ENCODE measurements at regions not wholly inside any gene's neighbourhood (a gene's known extent, or its start where the extent isn't known, plus 50 kb on each side); places are given as distances from the start of the nearest gene placed in this dataset.

GRCh38 chr17:73711916-73712315, 67.7 kb upstream of the SDK2 start:
- Mint-ChIP-seq H3K36me3 (ENCODE audit: low read depth) (no peaks in the 10 kb centered on the region), H3K4me3 (no peak overlapping the region), H3K4me1 (peaks cover 9% of the 10 kb centered on the region), H3K27me3 (peaks cover 11% of the 10 kb centered on the region), H3K9me3 (no peaks in the 10 kb centered on the region), H3K27ac (no peak overlapping the region)
- ChIA-PET POLR2A (interaction anchor here (1.0 kb wide), 1 partner anchor 8 kb away, joined by 4 read pairs; no protein-coding TSS in a partner anchor), CTCF (interaction anchor here (0.8 to 5.7 kb wide), 3 partner anchors 11 to 290 kb away, joined by 4 to 54 read pairs (median 13); no protein-coding TSS in a partner anchor)
- DNase-seq, result no peak

GRCh38 chr17:73713136-73713535, 68.9 kb upstream of the SDK2 start:
- no peaks in the 10 kb centered on the region for H3K9me3 Mint-ChIP-seq
- peaks cover 9% of the 10 kb centered on the region for H3K4me1 Mint-ChIP-seq
- H3K4me3 Mint-ChIP-seq, result no peak overlapping the region
- no peak overlapping the region for H3K27ac Mint-ChIP-seq
- H3K27me3 Mint-ChIP-seq, result peaks cover 9% of the 10 kb centered on the region
- ChIA-PET CTCF (no interaction called here), POLR2A (no interaction called here)
- DNase-seq, result no peak
- no peaks in the 10 kb centered on the region for H3K36me3 Mint-ChIP-seq (ENCODE audit: low read depth)

- no peak overlapping the region for H3K4me3 Mint-ChIP-seq
Observed at GRCh38 chr17:73715769-73716168, 71.5 kb upstream of the SDK2 start.

DNA sequence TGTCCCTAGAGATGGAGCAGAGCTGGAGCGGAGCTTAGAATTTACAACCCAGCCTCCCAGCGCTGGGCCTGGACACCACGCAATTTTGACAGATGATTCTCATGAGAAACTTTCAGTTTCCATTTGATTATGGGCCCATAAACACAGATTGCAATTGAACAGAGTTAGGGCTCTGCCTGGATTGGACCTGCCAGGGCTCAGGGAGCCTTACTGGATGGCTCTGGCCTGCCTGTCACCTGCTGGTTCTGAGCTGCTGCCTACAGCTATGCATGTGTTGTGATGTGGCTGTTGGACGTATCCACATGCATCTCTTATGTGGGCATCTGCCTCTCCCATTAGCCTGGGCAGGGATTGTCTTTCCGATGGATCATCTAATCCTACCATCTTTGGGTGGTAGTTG, 73.4 kb upstream of the SDK2 start:
- Mint-ChIP-seq H3K4me1 (peaks cover 32% of the 10 kb centered on the region), H3K4me3 (no peak overlapping the region), H3K9me3 (no peaks in the 10 kb centered on the region), H3K27ac (no peak overlapping the region), H3K36me3 (ENCODE audit: low read depth) (peaks cover 3% of the 10 kb centered on the region), H3K27me3 (peaks cover 4% of the 10 kb centered on the region)
- no peak for DNase-seq
- CTCF ChIA-PET, result no interaction called here
- POLR2A ChIA-PET, result no interaction called here

More at GRCh38 chr17:73715769-73716168, 71.5 kb upstream of the SDK2 start:
- DNase-seq, result no peak
- H3K4me1 Mint-ChIP-seq, result peaks cover 23% of the 10 kb centered on the region
- ChIA-PET CTCF (no interaction called here), POLR2A (no interaction called here)
- H3K27me3 Mint-ChIP-seq, result peaks cover 4% of the 10 kb centered on the region
- no peaks in the 10 kb centered on the region for H3K9me3 Mint-ChIP-seq
- no peaks in the 10 kb centered on the region for H3K36me3 Mint-ChIP-seq (ENCODE audit: low read depth)
- no peak overlapping the region for H3K27ac Mint-ChIP-seq

DNA sequence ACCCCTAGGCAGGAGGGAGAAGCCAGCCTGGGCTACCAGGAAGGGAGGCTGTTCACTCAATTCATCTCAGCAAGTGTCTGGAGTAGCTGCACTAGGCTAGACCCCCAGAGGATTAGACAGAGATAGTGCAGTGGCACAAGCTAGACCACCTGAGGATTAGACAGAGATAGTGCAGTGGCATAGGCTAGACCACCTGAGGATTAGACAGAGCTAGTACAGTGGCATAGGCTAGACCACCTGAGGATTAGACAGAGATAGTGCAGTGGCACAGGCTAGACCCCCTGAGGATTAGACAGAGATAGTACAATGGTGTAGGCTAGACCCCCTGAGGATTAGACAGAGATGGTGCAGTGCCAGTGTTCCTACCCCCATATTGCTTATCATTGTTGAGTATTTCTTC, 74.1 kb upstream of the SDK2 start:
- no peak overlapping the region for H3K27ac Mint-ChIP-seq
- peaks cover 3% of the 10 kb centered on the region for H3K27me3 Mint-ChIP-seq
- ChIA-PET POLR2A (no interaction called here), CTCF (no interaction called here)
- H3K9me3 Mint-ChIP-seq, result no peaks in the 10 kb centered on the region
- DNase-seq, result no peak
- peaks cover 37% of the 10 kb centered on the region for H3K4me1 Mint-ChIP-seq
- no peak overlapping the region for H3K4me3 Mint-ChIP-seq
- peaks cover 3% of the 10 kb centered on the region for H3K36me3 Mint-ChIP-seq (ENCODE audit: low read depth)

DNA sequence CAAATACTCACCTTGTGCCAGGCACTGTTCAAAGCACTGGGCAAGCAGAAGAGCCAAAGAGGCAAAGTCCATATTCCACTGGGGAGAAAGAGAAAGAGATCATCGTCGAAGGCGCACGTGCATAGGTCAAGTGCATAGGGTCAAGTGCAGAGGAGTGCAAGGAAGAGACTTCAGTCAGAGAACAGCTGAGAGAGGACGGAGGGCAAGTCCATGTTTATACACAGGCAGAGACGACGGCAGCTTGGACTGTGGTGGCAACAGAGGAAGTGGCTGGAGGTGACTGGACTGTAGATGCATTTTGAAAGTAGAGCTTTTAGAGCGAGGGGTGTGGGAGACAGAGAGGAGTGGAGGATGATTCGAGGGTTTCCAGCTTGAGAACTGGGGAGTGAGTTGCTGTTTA, 74.7 kb upstream of the SDK2 start:
- ChIA-PET POLR2A (no interaction called here), CTCF (no interaction called here)
- no peak for DNase-seq
- H3K27me3 Mint-ChIP-seq, result peaks cover 2% of the 10 kb centered on the region
- no peak overlapping the region for H3K27ac Mint-ChIP-seq
- H3K36me3 Mint-ChIP-seq (ENCODE audit: low read depth), result peaks cover 3% of the 10 kb centered on the region
- H3K4me1 Mint-ChIP-seq, result peaks cover 37% of the 10 kb centered on the region
- no peaks in the 10 kb centered on the region for H3K9me3 Mint-ChIP-seq
- H3K4me3 Mint-ChIP-seq, result no peak overlapping the region

DNA sequence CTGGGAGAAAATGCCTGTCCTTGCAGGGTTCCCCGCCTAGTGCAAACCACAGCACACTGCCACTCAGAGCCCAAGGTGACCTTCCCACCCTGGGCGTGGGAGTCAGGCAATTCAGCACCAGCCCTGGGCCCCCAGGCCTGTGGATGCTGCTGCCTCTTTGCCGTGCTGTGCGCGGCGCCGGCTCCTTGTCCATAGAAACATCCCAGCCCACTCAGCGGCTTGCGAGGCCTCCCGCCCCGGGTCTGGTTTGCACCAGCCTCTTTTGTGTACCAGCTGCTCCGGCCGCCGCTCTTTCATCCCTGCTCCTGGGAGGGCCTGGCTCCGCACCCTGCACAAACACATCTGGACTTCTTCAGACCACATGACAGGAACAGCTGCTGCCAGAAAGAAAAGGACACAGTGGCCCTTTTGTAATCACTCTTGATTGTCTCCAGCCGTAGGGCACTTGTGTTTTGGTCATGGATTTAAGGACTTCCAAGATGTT, 75.4 kb upstream of the SDK2 start:
- peaks cover 37% of the 10 kb centered on the region for H3K4me1 Mint-ChIP-seq
- ChIA-PET CTCF (no interaction called here), POLR2A (interaction anchor here (0.6 kb wide), 1 partner anchor 8 kb away, joined by 4 read pairs; no protein-coding TSS in a partner anchor)
- peaks cover 3% of the 10 kb centered on the region for H3K36me3 Mint-ChIP-seq (ENCODE audit: low read depth)
- peaks cover 2% of the 10 kb centered on the region for H3K27me3 Mint-ChIP-seq
- peak overlapping the region; percentile 65 for H3K27ac Mint-ChIP-seq
- no peak for DNase-seq
- H3K4me3 Mint-ChIP-seq, result no peak overlapping the region
- H3K9me3 Mint-ChIP-seq, result no peaks in the 10 kb centered on the region

GRCh38 chr17:73720187-73720834, 76.1 kb upstream of the SDK2 start:
- peak overlapping the region; percentile 65 for H3K27ac Mint-ChIP-seq
- H3K4me3 Mint-ChIP-seq, result no peak overlapping the region
- ChIA-PET POLR2A (interaction anchor here (0.6 to 1.1 kb wide), 2 partner anchors 9 to 10 kb away, joined by 3 to 4 read pairs; no protein-coding TSS in a partner anchor), CTCF (interaction anchor here (0.7 to 1.5 kb wide), 2 partner anchors 10 to 235 kb away, joined by 3 to 9 read pairs; no protein-coding TSS in a partner anchor)
- peaks cover 3% of the 10 kb centered on the region for H3K36me3 Mint-ChIP-seq (ENCODE audit: low read depth)
- peaks cover 2% of the 10 kb centered on the region for H3K27me3 Mint-ChIP-seq
- peak; percentile 70 for DNase-seq
- H3K9me3 Mint-ChIP-seq, result no peaks in the 10 kb centered on the region
- peaks cover 37% of the 10 kb centered on the region for H3K4me1 Mint-ChIP-seq

GRCh38 chr17:73722165-73722564, 77.9 kb upstream of the SDK2 start:
- POLR2A ChIA-PET, result interaction anchor here (1.1 to 1.6 kb wide), 2 partner anchors 54 to 125 kb away, joined by 3 to 4 read pairs; no protein-coding TSS in a partner anchor
- peak overlapping the region; percentile 63 for H3K4me3 Mint-ChIP-seq
- DNase-seq, result peak; percentile 65

GRCh38 chr17:73723317-73723716, 79.1 kb upstream of the SDK2 start:
- no peak for DNase-seq
- POLR2A ChIA-PET, result no interaction called here
- Mint-ChIP-seq H3K4me1 (peaks cover 37% of the 10 kb centered on the region), H3K4me3 (no peak overlapping the region), H3K36me3 (ENCODE audit: low read depth) (peaks cover 3% of the 10 kb centered on the region), H3K27ac (no peak overlapping the region), H3K27me3 (no peaks in the 10 kb centered on the region), H3K9me3 (no peaks in the 10 kb centered on the region)
- CTCF ChIA-PET, result interaction anchor here (2.0 kb wide), 1 partner anchor 13 kb away, joined by 13 read pairs; no protein-coding TSS in a partner anchor

More at GRCh38 chr17:73722165-73722564, 77.9 kb upstream of the SDK2 start:
- Mint-ChIP-seq H3K4me1 (peaks cover 37% of the 10 kb centered on the region), H3K27ac (peak overlapping the region; percentile 87), H3K27me3 (no peaks in the 10 kb centered on the region), H3K9me3 (no peaks in the 10 kb centered on the region), H3K36me3 (ENCODE audit: low read depth) (peaks cover 3% of the 10 kb centered on the region)
- CTCF ChIA-PET, result interaction anchor here (2.0 kb wide), 1 partner anchor 11 kb away, joined by 13 read pairs; no protein-coding TSS in a partner anchor

DNA sequence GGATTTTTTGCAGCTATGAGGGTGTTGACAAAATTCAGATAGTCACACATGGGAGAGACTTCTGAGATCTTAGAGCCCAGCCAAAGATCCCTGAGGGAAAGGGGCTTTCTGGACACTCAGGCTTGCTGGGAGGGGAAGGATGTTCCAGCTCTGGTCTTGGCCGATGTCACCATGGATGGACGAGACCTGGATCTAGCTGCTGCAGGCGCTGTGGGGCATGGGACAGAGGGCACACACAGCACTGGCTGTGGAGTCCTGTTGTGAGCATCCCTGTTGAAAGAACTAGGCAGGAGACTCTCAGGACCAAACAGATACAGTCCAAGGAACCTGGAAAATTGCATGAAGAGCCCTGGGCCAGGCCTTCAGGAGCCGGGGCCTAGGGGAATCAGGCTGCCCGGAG, 80.1 kb upstream of the SDK2 start:
- peaks cover 3% of the 10 kb centered on the region for H3K36me3 Mint-ChIP-seq (ENCODE audit: low read depth)
- ChIA-PET CTCF (interaction anchor here (0.6 kb wide), 1 partner anchor 427 kb away, joined by 5 read pairs; no protein-coding TSS in a partner anchor), POLR2A (no interaction called here)
- peaks cover 32% of the 10 kb centered on the region for H3K4me1 Mint-ChIP-seq
- DNase-seq, result no peak
- peaks cover under 1% of the 10 kb centered on the region for H3K9me3 Mint-ChIP-seq
- peaks cover 2% of the 10 kb centered on the region for H3K27me3 Mint-ChIP-seq
- H3K27ac Mint-ChIP-seq, result no peak overlapping the region
- H3K4me3 Mint-ChIP-seq, result no peak overlapping the region

DNA sequence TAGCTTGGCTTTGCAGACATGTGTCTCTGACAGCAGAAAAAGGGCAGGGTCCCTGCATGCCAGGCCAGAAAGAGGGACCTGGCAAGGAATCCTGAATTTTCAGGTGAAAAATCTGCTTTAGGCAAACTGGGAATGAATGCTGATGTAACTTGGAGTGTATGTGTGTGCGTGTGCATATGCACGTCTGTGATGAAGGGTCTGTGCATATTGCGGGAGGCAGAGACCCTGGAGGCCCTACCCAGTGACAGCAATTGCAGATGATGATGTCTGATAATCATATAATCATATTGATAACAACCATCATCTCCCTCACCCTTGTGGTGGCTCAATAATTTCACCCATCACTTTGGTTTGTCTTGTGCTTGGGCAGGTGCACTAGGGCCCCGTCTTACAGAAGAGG, 80.7 kb upstream of the SDK2 start:
- CTCF ChIA-PET, result no interaction called here
- H3K4me3 Mint-ChIP-seq, result no peak overlapping the region
- H3K4me1 Mint-ChIP-seq, result peaks cover 26% of the 10 kb centered on the region
- H3K36me3 Mint-ChIP-seq (ENCODE audit: low read depth), result peaks cover 3% of the 10 kb centered on the region
- H3K9me3 Mint-ChIP-seq, result peaks cover 4% of the 10 kb centered on the region
- H3K27ac Mint-ChIP-seq, result no peak overlapping the region
- no peak for DNase-seq
- POLR2A ChIA-PET, result no interaction called here
- H3K27me3 Mint-ChIP-seq, result peaks cover 3% of the 10 kb centered on the region

DNA sequence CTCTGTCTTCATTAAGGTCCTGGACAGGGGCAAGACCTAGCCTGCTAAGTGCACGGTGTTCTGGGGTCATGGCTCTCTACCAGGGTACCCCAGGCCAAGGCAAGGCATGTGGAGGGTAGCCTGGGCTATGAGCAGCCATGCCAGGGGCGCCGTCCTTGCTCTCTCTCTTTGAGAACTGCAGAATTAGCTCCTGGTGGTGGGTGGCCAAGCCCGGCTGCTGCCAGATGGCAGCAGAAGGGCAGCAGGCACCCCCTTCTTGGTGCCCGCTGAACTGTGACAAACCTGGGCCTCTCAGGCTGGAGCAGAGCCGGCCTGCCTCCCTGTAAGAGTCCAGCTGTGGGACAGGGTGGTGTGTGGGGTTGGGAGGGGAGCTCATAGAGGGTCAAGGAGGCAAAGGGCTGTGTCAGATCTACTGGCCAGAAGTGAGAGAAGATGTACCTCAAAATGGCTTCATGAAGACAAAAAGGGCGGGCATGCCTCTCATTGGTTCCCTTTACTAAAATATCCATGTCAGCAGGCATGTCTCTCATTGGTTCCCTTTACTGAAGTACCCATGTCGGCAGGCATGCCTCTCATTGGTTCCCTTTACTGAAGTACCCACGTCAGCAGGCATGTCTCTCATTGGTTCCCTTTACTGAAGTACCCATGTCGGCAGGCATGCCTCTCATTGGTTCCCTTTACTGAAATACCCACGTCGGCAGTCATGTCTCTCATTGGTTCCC, 81.7 kb upstream of the SDK2 start:
- ChIA-PET CTCF (no interaction called here), POLR2A (no interaction called here)
- Mint-ChIP-seq H3K9me3 (peaks cover 6% of the 10 kb centered on the region), H3K36me3 (ENCODE audit: low read depth) (peaks cover 3% of the 10 kb centered on the region), H3K27me3 (peaks cover 3% of the 10 kb centered on the region), H3K4me1 (peaks cover 17% of the 10 kb centered on the region), H3K27ac (no peak overlapping the region), H3K4me3 (no peak overlapping the region)
- no peak for DNase-seq
